ENCODE measurements at regions not wholly inside any gene's neighbourhood (a gene's known extent, or its start where the extent isn't known, plus 50 kb on each side); places are given as distances from the start of the nearest gene placed in this dataset.

DNA sequence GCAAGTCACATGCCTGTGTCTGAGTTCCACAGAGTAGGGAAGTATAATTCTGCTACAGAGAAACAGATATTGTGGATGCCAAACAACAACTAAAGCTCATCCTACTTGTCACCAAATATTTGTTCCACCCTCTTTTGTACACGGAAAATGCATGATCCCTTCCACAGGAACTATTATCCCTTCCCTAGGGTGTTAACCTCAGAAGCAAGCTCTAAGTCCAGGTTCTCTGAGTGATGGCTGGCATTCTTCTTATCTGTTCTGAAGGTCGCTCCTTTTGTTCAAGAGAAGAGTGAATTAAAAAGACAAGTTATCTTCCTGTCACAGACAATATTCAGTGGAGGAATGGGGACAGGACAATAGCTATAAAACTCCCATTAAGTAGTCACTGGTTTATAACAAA lies 460.1 kb upstream of the GCFC2 start:
- TF ChIP-seq ZFX (IDR thresholded peaks at IDR 0.05; ENCODE audit: borderline replicate concordance), result no peak
- TF ChIP-seq, protein P1, sequence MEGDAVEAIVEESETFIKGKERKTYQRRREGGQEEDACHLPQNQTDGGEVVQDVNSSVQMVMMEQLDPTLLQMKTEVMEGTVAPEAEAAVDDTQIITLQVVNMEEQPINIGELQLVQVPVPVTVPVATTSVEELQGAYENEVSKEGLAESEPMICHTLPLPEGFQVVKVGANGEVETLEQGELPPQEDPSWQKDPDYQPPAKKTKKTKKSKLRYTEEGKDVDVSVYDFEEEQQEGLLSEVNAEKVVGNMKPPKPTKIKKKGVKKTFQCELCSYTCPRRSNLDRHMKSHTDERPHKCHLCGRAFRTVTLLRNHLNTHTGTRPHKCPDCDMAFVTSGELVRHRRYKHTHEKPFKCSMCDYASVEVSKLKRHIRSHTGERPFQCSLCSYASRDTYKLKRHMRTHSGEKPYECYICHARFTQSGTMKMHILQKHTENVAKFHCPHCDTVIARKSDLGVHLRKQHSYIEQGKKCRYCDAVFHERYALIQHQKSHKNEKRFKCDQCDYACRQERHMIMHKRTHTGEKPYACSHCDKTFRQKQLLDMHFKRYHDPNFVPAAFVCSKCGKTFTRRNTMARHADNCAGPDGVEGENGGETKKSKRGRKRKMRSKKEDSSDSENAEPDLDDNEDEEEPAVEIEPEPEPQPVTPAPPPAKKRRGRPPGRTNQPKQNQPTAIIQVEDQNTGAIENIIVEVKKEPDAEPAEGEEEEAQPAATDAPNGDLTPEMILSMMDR (IDR thresholded peaks at IDR 0.05), result no peak
- H3K27ac ChIP-seq, result no peak overlapping the region

DNA sequence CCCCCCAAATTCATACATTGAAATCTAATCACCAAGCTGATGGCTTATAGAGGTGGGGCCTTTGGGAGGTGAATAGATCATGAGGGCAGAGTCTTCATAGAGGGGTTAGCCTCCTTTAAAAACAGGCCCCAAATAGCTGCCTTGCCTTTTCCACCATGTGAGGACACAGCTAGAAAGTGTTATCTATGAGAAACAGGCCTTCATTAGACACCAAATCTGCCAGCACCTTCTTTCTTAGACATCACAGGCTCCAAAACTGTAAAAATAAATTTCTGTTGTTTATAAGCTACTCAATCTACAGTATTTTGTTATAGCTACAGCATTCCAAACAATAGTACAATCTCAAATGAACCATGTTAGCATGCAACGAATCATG lies 459.3 kb upstream of the GCFC2 start:
- TF ChIP-seq, protein P1 (IDR thresholded peaks at IDR 0.05), result no peak
- TF ChIP-seq ZFX (IDR thresholded peaks at IDR 0.05; ENCODE audit: borderline replicate concordance), result no peak
- no peak overlapping the region for H3K27ac ChIP-seq

DNA sequence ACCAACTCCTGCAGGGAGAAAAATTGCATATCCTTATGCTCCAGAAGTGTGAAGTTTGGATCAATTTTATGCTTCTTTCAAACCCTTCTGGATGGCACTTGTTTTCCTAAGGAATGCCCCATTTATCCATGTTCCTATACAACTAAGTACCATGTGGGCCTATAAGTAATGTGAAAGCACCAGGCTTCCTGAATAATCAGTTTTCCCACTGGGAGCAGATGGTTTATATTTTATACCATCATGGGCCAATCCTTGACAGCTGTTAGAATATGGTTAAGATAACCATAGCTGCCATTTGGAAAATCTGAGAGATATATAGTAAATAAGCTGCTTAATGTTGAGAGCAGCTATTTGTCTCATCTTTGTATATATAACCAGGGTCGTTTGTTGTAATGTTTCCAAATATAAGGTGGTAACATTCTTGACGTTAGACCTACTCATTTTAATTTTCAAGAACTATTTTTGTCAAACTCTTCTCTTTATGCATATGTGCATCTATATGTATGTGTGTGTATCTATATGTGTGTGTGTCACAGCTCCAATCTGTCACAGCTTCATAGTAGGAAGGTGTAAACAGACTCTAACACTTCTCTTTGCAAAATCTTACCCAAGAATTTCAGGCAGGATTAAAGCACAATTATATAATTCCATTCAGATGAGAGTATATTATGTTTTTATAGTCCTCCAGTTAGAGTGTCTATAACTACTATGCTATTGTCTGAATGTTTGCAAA lies 458.7 kb upstream of the GCFC2 start:
- H3K27ac ChIP-seq, result no peak overlapping the region

DNA sequence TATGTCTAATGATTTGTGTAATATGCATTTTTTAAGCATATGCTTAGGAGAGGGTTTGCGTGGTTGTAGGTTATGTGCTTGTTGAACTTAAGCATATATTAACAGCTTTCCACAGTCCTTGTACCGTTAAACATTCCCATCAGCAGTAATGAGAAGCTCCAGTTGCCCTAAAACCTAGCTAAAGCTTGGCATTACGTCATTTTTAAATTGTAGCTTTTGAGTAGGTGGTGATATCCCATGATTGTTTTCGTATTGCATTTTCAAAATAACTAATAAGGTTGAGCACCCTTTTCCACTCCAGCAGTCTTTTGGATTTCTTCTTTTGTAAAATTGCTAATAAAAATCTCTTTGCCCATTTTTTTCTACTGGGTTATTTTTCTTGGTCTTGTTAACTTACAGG lies 453.1 kb upstream of the GCFC2 start:
- TF ChIP-seq, protein P1 (IDR thresholded peaks at IDR 0.05), result no peak
- TF ChIP-seq ZFX (IDR thresholded peaks at IDR 0.05; ENCODE audit: borderline replicate concordance), result no peak
- H3K27ac ChIP-seq, result no peak overlapping the region

More for the DNA sequence above, 458.7 kb upstream of the GCFC2 start:
- TF ChIP-seq, protein P1 (IDR thresholded peaks at IDR 0.05), result no peak
- TF ChIP-seq ZFX (IDR thresholded peaks at IDR 0.05; ENCODE audit: borderline replicate concordance), result no peak

DNA sequence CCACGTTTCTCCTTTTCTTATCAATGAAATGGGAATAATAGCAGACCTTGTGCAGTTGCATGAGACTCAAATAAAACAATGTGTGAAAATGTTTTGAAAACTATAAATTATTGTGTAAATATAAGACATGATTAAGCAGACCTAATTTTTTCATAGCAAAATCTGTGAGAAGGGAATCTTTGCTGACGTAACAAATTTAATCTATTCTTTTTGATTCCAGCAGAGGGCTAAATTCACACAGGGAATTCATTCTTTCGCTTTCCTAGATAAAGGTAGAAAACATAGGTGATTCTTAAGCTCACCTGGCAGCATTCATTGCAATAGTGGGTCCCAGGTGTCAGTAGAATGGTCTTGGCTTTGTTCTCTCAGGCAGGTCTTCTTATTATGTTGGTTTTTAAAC lies 450.0 kb upstream of the GCFC2 start:
- TF ChIP-seq ZFX (IDR thresholded peaks at IDR 0.05; ENCODE audit: borderline replicate concordance), result no peak
- TF ChIP-seq, protein P1 (IDR thresholded peaks at IDR 0.05), result no peak
- no peak overlapping the region for H3K27ac ChIP-seq

DNA sequence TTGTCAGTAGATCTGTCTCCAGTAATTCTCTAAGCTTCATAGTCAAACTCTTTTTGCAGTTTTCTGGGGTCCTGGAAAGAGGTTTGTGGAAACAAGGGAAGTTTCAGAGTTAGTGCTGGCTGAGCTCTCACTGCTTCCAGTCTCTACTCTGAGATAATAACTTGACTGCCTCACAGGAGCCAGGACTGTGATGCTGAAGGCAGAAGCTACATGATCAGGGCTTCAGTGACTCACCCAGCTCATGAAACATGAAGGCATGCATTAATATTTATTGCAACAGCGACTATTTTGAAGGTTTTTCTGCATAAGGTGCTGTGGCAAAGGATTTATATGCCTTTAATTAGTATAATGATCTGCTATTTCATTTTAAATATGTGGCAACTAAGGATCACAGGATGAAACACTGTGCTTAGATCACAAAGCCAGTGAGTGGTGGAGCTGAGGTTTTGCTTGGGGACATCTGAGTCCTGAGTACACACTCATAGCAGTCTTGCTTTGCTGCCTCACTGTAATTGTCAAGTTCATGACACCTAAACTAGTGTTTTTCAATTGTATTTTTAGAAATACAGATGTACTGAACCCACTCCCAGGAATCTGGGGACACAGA lies 448.4 kb upstream of the GCFC2 start:
- TF ChIP-seq ZFX (IDR thresholded peaks at IDR 0.05; ENCODE audit: borderline replicate concordance), result no peak
- TF ChIP-seq, protein P1 (IDR thresholded peaks at IDR 0.05), result no peak
- no peak overlapping the region for H3K27ac ChIP-seq

DNA sequence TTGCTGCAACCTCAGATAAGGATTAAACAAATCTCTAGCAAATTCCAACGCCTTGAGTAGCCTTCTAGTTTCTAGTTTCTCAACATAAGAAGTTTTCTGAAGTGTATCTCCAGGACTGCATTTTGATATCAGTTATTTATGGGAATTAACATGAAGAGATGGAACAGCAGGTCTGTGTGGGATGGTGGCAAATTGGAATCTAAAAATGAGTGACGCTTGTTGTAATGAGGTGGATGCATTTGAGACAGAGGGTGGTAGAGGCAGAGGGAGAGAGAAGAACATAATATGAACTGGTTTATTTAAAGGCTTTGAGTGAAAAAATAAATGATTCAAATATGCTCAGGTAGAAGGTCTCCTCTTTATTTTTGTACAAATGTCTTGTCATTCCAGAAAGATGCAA lies 446.8 kb upstream of the GCFC2 start:
- TF ChIP-seq, protein P1 (IDR thresholded peaks at IDR 0.05), result no peak
- no peak for TF ChIP-seq ZFX (IDR thresholded peaks at IDR 0.05; ENCODE audit: borderline replicate concordance)

More for the DNA sequence above, 446.8 kb upstream of the GCFC2 start:
- H3K27ac ChIP-seq, result no peak overlapping the region
